ENCODE measurements at regions not wholly inside any gene's neighbourhood (a gene's known extent, or its start where the extent isn't known, plus 50 kb on each side); places are given as distances from the start of the nearest gene placed in this dataset.

DNA sequence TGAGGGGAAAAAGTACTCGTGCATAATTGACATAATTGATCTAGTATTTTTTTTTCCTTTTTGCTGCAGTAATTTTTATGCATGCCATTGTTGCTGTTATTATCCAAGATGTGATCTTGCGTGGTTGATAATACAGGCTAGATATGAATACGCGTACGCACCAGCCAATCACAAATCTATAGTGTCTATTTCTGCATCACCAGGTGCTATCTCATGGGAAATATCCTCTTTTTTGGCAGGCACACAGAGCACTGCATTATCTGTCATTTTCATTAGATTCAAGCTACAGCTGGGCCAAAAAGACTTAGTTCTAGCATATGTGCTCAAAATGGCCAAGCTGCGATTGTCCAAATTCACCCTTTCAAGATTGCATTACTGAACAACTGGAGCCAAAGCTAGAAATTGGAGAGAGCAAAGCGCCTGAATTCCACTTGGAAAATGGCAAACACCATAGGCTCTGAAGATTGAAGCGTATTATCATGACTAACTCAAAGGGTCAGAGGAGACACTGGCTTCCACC lies 181.1 kb downstream of the TSHZ3 start:
- no peak overlapping the region for H2AFZ ChIP-seq (ENCODE audit: insufficient read depth, low read depth, low read length, poor library complexity, severe bottlenecking)
- intact Hi-C loops (cut with micrococcal nuclease): no loop called here

DNA sequence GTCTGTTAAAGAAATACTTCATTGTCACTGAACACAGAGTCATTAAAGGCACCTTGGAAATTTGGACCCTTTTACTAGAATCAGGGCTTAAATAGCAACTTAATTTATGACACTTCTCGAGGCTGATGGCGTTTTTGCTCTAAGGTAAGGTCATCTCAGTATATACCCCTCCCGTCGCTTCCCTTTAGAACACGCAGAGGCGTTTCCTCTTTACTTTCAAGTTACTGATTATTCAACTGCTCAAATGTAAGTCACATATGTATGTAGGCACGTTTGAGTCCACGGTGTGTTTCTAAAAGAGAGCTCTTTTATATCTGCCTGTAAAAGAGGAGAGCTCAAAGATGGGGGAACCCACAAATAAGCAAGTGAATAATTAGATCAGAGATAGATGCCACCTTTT lies 181.5 kb downstream of the TSHZ3 start:
- H2AFZ ChIP-seq (ENCODE audit: insufficient read depth, low read depth, low read length, poor library complexity, severe bottlenecking): no peak overlapping the region
- no peaks in the 10 kb centered on the region for H4K20me1 ChIP-seq (ENCODE audit: insufficient read depth, low read length)
- no peak overlapping the region for H3K4me3 ChIP-seq (replicated peaks in 1 of 3; ENCODE audit: low read depth in 2 of 3, low read length in 3 of 3)
- WGBS (ENCODE audit: insufficient coverage): 0% methylated on average over 2 of the region's 8 CpGs
- Mint-ChIP-seq H3K4me3 (no peak overlapping the region), H3K4me1 (no peaks in the 10 kb centered on the region), H3K9me3 (peaks cover 0 to 5% (median 0%) of the 10 kb centered on the region in 7 donors), H3K27ac (no peak overlapping the region), H3K36me3 (no peaks in the 10 kb centered on the region), H3K27me3 (ENCODE audit: low read depth in 3 of 3) (peaks cover 18 to 36% (median 28%) of the 10 kb centered on the region in 3 donors)
- H3K4me2 ChIP-seq (replicated peaks; ENCODE audit: extremely low read depth, low read length, poor library complexity, severe bottlenecking): no peak overlapping the region
- peaks cover 2 to 23% of the 10 kb centered on the region in 2 donors for H3K27me3 ChIP-seq (ENCODE audit: control insufficient read depth in 2 of 2, insufficient read depth in 2 of 2, low read length in 2 of 2)
- no peak overlapping the region for H3K27ac ChIP-seq (ENCODE audit: low read depth in 1 of 2, low read length in 2 of 2)
- no peaks in the 10 kb centered on the region for H3K79me2 ChIP-seq (ENCODE audit: insufficient read depth, low read length)
- H3K9ac ChIP-seq (ENCODE audit: insufficient read depth, low read length, poor library complexity, severe bottlenecking): no peak overlapping the region
- no peak for DNase-seq
- H3K4me1 ChIP-seq (ENCODE audit: control insufficient read depth in 1 of 2, insufficient read depth in 2 of 2, low read length in 2 of 2): no peaks in the 10 kb centered on the region
- H3K36me3 ChIP-seq (replicated peaks in 1 of 2; ENCODE audit: control insufficient read depth in 1 of 2, insufficient read depth in 2 of 2, low read length in 2 of 2): no peaks in the 10 kb centered on the region
- no peaks in the 10 kb centered on the region for H3K9me3 ChIP-seq (replicated peaks in 1 of 2; ENCODE audit: control insufficient read depth in 1 of 2, insufficient read depth in 1 of 2, low read length in 2 of 2)
- TF ChIP-seq, protein P1, sequence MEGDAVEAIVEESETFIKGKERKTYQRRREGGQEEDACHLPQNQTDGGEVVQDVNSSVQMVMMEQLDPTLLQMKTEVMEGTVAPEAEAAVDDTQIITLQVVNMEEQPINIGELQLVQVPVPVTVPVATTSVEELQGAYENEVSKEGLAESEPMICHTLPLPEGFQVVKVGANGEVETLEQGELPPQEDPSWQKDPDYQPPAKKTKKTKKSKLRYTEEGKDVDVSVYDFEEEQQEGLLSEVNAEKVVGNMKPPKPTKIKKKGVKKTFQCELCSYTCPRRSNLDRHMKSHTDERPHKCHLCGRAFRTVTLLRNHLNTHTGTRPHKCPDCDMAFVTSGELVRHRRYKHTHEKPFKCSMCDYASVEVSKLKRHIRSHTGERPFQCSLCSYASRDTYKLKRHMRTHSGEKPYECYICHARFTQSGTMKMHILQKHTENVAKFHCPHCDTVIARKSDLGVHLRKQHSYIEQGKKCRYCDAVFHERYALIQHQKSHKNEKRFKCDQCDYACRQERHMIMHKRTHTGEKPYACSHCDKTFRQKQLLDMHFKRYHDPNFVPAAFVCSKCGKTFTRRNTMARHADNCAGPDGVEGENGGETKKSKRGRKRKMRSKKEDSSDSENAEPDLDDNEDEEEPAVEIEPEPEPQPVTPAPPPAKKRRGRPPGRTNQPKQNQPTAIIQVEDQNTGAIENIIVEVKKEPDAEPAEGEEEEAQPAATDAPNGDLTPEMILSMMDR (IDR thresholded peaks at IDR 0.05): no peak
- intact Hi-C loops (cut with micrococcal nuclease): no loop called here

More for the DNA sequence above, 181.1 kb downstream of the TSHZ3 start:
- H3K79me2 ChIP-seq (ENCODE audit: insufficient read depth, low read length): no peaks in the 10 kb centered on the region
- Mint-ChIP-seq H3K27me3 (ENCODE audit: low read depth in 3 of 3) (peaks cover 18 to 38% (median 28%) of the 10 kb centered on the region in 3 donors), H3K4me1 (no peaks in the 10 kb centered on the region), H3K4me3 (no peak overlapping the region), H3K9me3 (peaks cover 0 to 5% (median 0%) of the 10 kb centered on the region in 7 donors), H3K36me3 (no peaks in the 10 kb centered on the region), H3K27ac (no peak overlapping the region)
- no peak for DNase-seq
- no peaks in the 10 kb centered on the region for H4K20me1 ChIP-seq (ENCODE audit: insufficient read depth, low read length)
- H3K27me3 ChIP-seq (ENCODE audit: control insufficient read depth in 2 of 2, insufficient read depth in 2 of 2, low read length in 2 of 2): peaks cover 2 to 23% of the 10 kb centered on the region in 2 donors
- H3K4me1 ChIP-seq (ENCODE audit: control insufficient read depth in 1 of 2, insufficient read depth in 2 of 2, low read length in 2 of 2): no peaks in the 10 kb centered on the region
- TF ChIP-seq, protein P1 (IDR thresholded peaks at IDR 0.05): no peak
- H3K9ac ChIP-seq (ENCODE audit: insufficient read depth, low read length, poor library complexity, severe bottlenecking): no peak overlapping the region
- no peak overlapping the region for H3K27ac ChIP-seq (ENCODE audit: low read depth in 1 of 2, low read length in 2 of 2)
- no peak overlapping the region for H3K4me2 ChIP-seq (replicated peaks; ENCODE audit: extremely low read depth, low read length, poor library complexity, severe bottlenecking)
- no peaks in the 10 kb centered on the region for H3K36me3 ChIP-seq (replicated peaks in 1 of 2; ENCODE audit: control insufficient read depth in 1 of 2, insufficient read depth in 2 of 2, low read length in 2 of 2)
- 89% methylated on average over 7 of the region's 8 CpGs for WGBS (ENCODE audit: insufficient coverage)
- no peak overlapping the region for H3K4me3 ChIP-seq (replicated peaks in 1 of 3; ENCODE audit: low read depth in 2 of 3, low read length in 3 of 3)
- H3K9me3 ChIP-seq (replicated peaks in 1 of 2; ENCODE audit: control insufficient read depth in 1 of 2, insufficient read depth in 1 of 2, low read length in 2 of 2): no peaks in the 10 kb centered on the region
